Panc1 (cell line): ENCODE measurements at regions not wholly inside any gene's neighbourhood (a gene's known extent, or its start where the extent isn't known, plus 50 kb on each side); places are given as distances from the start of the nearest gene placed in this dataset.

Source experiments
- ATAC-seq: fragments of 200-7000 bp; cut with Tn5 transposase; 2 replicates; pipeline ENCODE4 v1.9.1; 2020; ENCODE audit warnings: mild to moderate bottlenecking, moderate library complexity
- BruUV-seq: library from RNA; stranded (reverse); fragments of 400-500 nt; replicated peaks from 2 replicates; lab custom pipeline; 2021; lab: Mats Ljungman, UMichigan
- CTCF ChIA-PET: fragments of 300-600 bp; sonication (Branson Sonifier 250); formaldehyde crosslinking; loops from one replicate; lab custom pipeline; 2022; ENCODE audit warnings: antibody characterized with exemption; lab: Charles Lee
- POLR2A ChIA-PET: fragments of 300-600 bp; sonication (Branson Sonifier 250); formaldehyde crosslinking; loops from one replicate; lab custom pipeline; 2022; ENCODE audit warnings: antibody characterized with exemption; lab: Charles Lee
- DNase-seq: peaks from one replicate; pipeline ENCODE4 v3.0.0-alpha.2; 2010; ENCODE audit warnings: low read depth, low spot score
- H3K27ac ChIP-seq: 2 replicates; pipeline ENCODE4 v1.5.1; 2011; ENCODE audit warnings: mild to moderate bottlenecking, low read length, inconsistent platforms
- H3K27me3 ChIP-seq: fragments of 200-500 bp; sonication (Bioruptor generic); 2 replicates; pipeline ENCODE4 v1.6.0; 2014; ENCODE audit warnings: low read length, inconsistent platforms; ENCODE audit not compliant: control insufficient read depth, insufficient read depth
- H3K36me3 ChIP-seq: fragments of 200-500 bp; sonication (Bioruptor generic); 2 replicates; pipeline ENCODE4 v1.5.1; 2014; ENCODE audit warnings: inconsistent platforms, mild to moderate bottlenecking, low read length, moderate library complexity; ENCODE audit not compliant: control insufficient read depth, insufficient read depth
- H3K4me1 ChIP-seq: 2 replicates; pipeline ENCODE4 v1.5.1; 2011; ENCODE audit warnings: inconsistent platforms, mild to moderate bottlenecking, low read length, moderate library complexity; ENCODE audit not compliant: control insufficient read depth, insufficient read depth
- H3K4me3 ChIP-seq, 2 experiments: 2 replicates each; pipeline ENCODE4 v1.5.1; 2011 to 2012; ENCODE audit warnings: low read depth in 2 of 2, low read length in 2 of 2, mild to moderate bottlenecking in 2 of 2, inconsistent platforms in 1 of 2, moderate library complexity in 1 of 2
- H3K9me3 ChIP-seq: fragments of 200-500 bp; sonication (Bioruptor generic); 2 replicates; pipeline ENCODE4 v1.5.1; 2014; ENCODE audit warnings: low read depth, mild to moderate bottlenecking, inconsistent platforms, low read length, moderate library complexity; ENCODE audit not compliant: control insufficient read depth, insufficient read depth
- CTCF ChIP-seq: fragments of 450-650 bp; IDR thresholded peaks from 2 replicates; pipeline ENCODE4 v1.5.1; 2017; ENCODE audit warnings: mild to moderate bottlenecking
- POLR2AphosphoS5 ChIP-seq: IDR thresholded peaks from 2 replicates; pipeline ENCODE4 v1.6.1; 2012; ENCODE audit warnings: mild to moderate bottlenecking, low read depth, low read length, moderate library complexity
- REST ChIP-seq, 2 experiments: IDR thresholded peaks; 2 replicates each; pipeline ENCODE4 v1.6.1; 2011 to 2012; ENCODE audit warnings: low read depth in 2 of 2, control low read depth in 1 of 2, low read length in 1 of 2, mild to moderate bottlenecking in 1 of 2, moderate library complexity in 1 of 2; ENCODE audit not compliant: insufficient read depth in 1 of 2
- SIN3A ChIP-seq: IDR thresholded peaks from 2 replicates; pipeline ENCODE4 v1.6.1; 2012; ENCODE audit warnings: low read depth, mild to moderate bottlenecking, low read length, moderate library complexity, borderline replicate concordance; ENCODE audit not compliant: insufficient read depth
- TCF7L2 ChIP-seq: IDR thresholded peaks from 2 replicates; pipeline ENCODE4 v1.6.1; 2011; ENCODE audit warnings: mild to moderate bottlenecking, low read depth, low read length, inconsistent platforms
- in situ Hi-C: cut with HindIII; loops from 2 replicates; pipeline ENCODE4 v1.10.0; 2016; ENCODE audit warnings: low sequenced_read_pairs, low pct_unique_long_range_greater_than_20kb
- intact Hi-C: fragments of 100-400 bp; cut with micrococcal nuclease; formaldehyde crosslinking; loops from one replicate; pipeline ENCODE4 v1.10.0; 2022; ENCODE audit not compliant: unreplicated experiment

- TF ChIP-seq POLR2AphosphoS5, result no peak
- no peak for TF ChIP-seq TCF7L2
- TF ChIP-seq REST (IDR thresholded peaks at IDR 0.05; ENCODE audit: insufficient read depth in 1 of 2, low read depth in 2 of 2, low read length in 1 of 2), result no peak
- TF ChIP-seq CTCF, result no peak
- no peak for TF ChIP-seq SIN3A
- in situ Hi-C loops (no loop called here), intact Hi-C loops (loop anchor here (5.0 kb wide), 1 partner anchor 178 kb away; no protein-coding TSS in a partner anchor)
- ATAC-seq, result 0 out of 2 replicates have a peak, but pooled peaks have one; percentile 10
- no peaks in the 10 kb centered on the region for H3K36me3 ChIP-seq
- H3K9me3 ChIP-seq, result no peaks in the 10 kb centered on the region
- no TSS peak for BruUV-seq
- POLR2A ChIA-PET, result no interaction called here
- no peak overlapping the region for H3K27ac ChIP-seq
- no peak for DNase-seq
- H3K4me3 ChIP-seq, result no peak overlapping the region
- H3K27me3 ChIP-seq, result no peaks in the 10 kb centered on the region
- CTCF ChIA-PET, result interaction anchor here (0.7 kb wide), 1 partner anchor 199 kb away, joined by 5 read pairs; no protein-coding TSS in a partner anchor
- peaks cover 4% of the 10 kb centered on the region; the same call in 1 of the 2 replicates for H3K4me1 ChIP-seq
These were observed 214.8 kb downstream of the SP3 start for GRCh38 chr2:173750353-173750801.

- in situ Hi-C loops, result no loop called here
- ATAC-seq (peak; percentile 43; the same call in 1 of the 2 replicates), DNase-seq (no peak)
- Histone ChIP-seq H3K27me3 (no peaks in the 10 kb centered on the region), H3K27ac (no peak overlapping the region), H3K36me3 (no peaks in the 10 kb centered on the region), H3K9me3 (no peaks in the 10 kb centered on the region), H3K4me3 (no peak overlapping the region), H3K4me1 (peaks cover 4% of the 10 kb centered on the region; the same call in 1 of the 2 replicates)
- POLR2A ChIA-PET, result no interaction called here
- intact Hi-C loops, result loop anchor here (5.0 kb wide), 1 partner anchor 179 kb away; no protein-coding TSS in a partner anchor
- TF ChIP-seq TCF7L2, result no peak
- no peak for TF ChIP-seq SIN3A
- no peak for TF ChIP-seq REST (IDR thresholded peaks at IDR 0.05; ENCODE audit: insufficient read depth in 1 of 2, low read depth in 2 of 2, low read length in 1 of 2)
- TF ChIP-seq POLR2AphosphoS5, result no peak
- no peak for TF ChIP-seq CTCF
- no TSS peak for BruUV-seq
- CTCF ChIA-PET, result no interaction called here
These were observed 214.3 kb downstream of the SP3 start for GRCh38 chr2:173750831-173751230.
